ENCODE measurements at regions not wholly inside any gene's neighbourhood (a gene's known extent, or its start where the extent isn't known, plus 50 kb on each side); places are given as distances from the start of the nearest gene placed in this dataset.

DNA sequence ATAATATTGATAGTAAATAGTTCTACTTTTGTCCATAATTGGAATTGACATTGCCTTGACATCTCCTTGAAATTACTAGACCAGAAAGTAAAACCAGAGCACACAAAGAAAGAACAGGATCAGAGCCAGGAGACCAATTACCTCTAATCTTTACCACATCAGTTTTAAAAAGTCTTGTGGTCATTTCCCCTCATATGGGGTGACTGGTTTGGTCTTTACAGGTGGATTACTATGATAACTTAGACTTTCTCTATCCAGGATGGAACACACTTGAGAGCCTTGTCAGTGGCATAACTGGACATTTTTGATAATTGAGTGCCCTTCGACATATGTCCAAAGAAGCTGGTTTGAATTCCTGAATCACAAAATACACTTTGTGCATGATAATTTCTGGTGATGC is 1148.1 kb upstream of the NCAM2 start:
- H3K9ac ChIP-seq (ENCODE audit: low read length), result no peak overlapping the region
- no peaks in the 10 kb centered on the region for H3K79me2 ChIP-seq (ENCODE audit: insufficient read depth, low read length)
- DNase-seq (ENCODE audit: low read depth), result no peak
- no peaks in the 10 kb centered on the region for H4K20me1 ChIP-seq (ENCODE audit: insufficient read depth, low read length)
- no peaks in the 10 kb centered on the region for H3K4me1 ChIP-seq (ENCODE audit: insufficient read depth, low read length)
- no peaks in the 10 kb centered on the region for H3K27me3 ChIP-seq (ENCODE audit: insufficient read depth, low read length)
- H3K9me3 ChIP-seq (ENCODE audit: insufficient read depth, low read depth, low read length), result peaks cover 13% of the 10 kb centered on the region
- Mint-ChIP-seq H3K9me3 (ENCODE audit: unreplicated experiment) (no peaks in the 10 kb centered on the region), H3K4me1 (ENCODE audit: low read depth, unreplicated experiment) (no peaks in the 10 kb centered on the region), H3K36me3 (ENCODE audit: low read depth, unreplicated experiment) (no peaks in the 10 kb centered on the region), H3K4me3 (ENCODE audit: unreplicated experiment) (no peak overlapping the region), H3K27ac (ENCODE audit: unreplicated experiment) (no peak overlapping the region), H3K27me3 (ENCODE audit: low read depth, unreplicated experiment) (peaks cover 1% of the 10 kb centered on the region)
- H3K36me3 ChIP-seq (ENCODE audit: insufficient read depth, low read length), result no peaks in the 10 kb centered on the region
- no peak for FAIRE-seq
- H3K4me2 ChIP-seq (ENCODE audit: low read length), result no peak overlapping the region
- no peak overlapping the region for H3K4me3 ChIP-seq (ENCODE audit: insufficient read depth, low read depth, low read length)
- no peak overlapping the region for H3K27ac ChIP-seq (ENCODE audit: low read depth, low read length)
- TF ChIP-seq EZH2 (IDR thresholded peaks at IDR 0.05; ENCODE audit: insufficient read depth, low read length), result no peak
- TF ChIP-seq, protein P1, sequence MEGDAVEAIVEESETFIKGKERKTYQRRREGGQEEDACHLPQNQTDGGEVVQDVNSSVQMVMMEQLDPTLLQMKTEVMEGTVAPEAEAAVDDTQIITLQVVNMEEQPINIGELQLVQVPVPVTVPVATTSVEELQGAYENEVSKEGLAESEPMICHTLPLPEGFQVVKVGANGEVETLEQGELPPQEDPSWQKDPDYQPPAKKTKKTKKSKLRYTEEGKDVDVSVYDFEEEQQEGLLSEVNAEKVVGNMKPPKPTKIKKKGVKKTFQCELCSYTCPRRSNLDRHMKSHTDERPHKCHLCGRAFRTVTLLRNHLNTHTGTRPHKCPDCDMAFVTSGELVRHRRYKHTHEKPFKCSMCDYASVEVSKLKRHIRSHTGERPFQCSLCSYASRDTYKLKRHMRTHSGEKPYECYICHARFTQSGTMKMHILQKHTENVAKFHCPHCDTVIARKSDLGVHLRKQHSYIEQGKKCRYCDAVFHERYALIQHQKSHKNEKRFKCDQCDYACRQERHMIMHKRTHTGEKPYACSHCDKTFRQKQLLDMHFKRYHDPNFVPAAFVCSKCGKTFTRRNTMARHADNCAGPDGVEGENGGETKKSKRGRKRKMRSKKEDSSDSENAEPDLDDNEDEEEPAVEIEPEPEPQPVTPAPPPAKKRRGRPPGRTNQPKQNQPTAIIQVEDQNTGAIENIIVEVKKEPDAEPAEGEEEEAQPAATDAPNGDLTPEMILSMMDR (IDR thresholded peaks at IDR 0.05; ENCODE audit: insufficient read depth, low read depth, low read length), result no peak
- H2AFZ ChIP-seq (ENCODE audit: low read depth, low read length), result no peak overlapping the region

DNA sequence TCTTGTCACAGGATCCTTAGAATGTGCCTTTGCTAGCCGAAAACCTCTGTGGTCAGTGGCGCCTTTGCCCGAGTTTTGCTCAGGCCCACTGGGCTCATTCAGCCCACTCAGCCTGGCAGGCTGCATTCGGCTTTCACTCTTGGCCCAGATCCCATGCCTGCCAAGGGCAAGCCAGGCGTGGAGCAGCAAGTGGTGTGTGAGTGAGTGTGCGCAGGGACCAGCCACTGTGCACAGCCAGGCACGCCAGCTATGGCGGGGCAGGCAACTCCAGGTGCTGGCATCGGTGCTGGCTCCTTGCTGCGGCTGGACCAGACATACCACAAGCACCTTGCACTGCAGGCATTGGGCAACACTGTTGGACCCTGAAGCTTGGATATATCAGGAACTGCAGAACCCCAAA is 1145.1 kb upstream of the NCAM2 start:
- Mint-ChIP-seq H3K4me1 (ENCODE audit: low read depth, unreplicated experiment) (no peaks in the 10 kb centered on the region), H3K27me3 (ENCODE audit: low read depth, unreplicated experiment) (peaks cover 2% of the 10 kb centered on the region), H3K27ac (ENCODE audit: unreplicated experiment) (no peak overlapping the region), H3K9me3 (ENCODE audit: unreplicated experiment) (no peaks in the 10 kb centered on the region), H3K4me3 (ENCODE audit: unreplicated experiment) (no peak overlapping the region), H3K36me3 (ENCODE audit: low read depth, unreplicated experiment) (no peaks in the 10 kb centered on the region)
- no peak overlapping the region for H2AFZ ChIP-seq (ENCODE audit: low read depth, low read length)
- H3K4me2 ChIP-seq (ENCODE audit: low read length), result no peak overlapping the region
- H3K9me3 ChIP-seq (ENCODE audit: insufficient read depth, low read depth, low read length), result peaks cover 15% of the 10 kb centered on the region
- H3K27me3 ChIP-seq (ENCODE audit: insufficient read depth, low read length), result no peaks in the 10 kb centered on the region
- no peaks in the 10 kb centered on the region for H3K4me1 ChIP-seq (ENCODE audit: insufficient read depth, low read length)
- DNase-seq (ENCODE audit: low read depth), result no peak
- no peak overlapping the region for H3K27ac ChIP-seq (ENCODE audit: low read depth, low read length)
- no peak overlapping the region for H3K9ac ChIP-seq (ENCODE audit: low read length)
- no peaks in the 10 kb centered on the region for H4K20me1 ChIP-seq (ENCODE audit: insufficient read depth, low read length)
- H3K79me2 ChIP-seq (ENCODE audit: insufficient read depth, low read length), result no peaks in the 10 kb centered on the region
- H3K4me3 ChIP-seq (ENCODE audit: insufficient read depth, low read depth, low read length), result no peak overlapping the region
- no peak for FAIRE-seq
- H3K36me3 ChIP-seq (ENCODE audit: insufficient read depth, low read length), result no peaks in the 10 kb centered on the region
- TF ChIP-seq EZH2 (IDR thresholded peaks at IDR 0.05; ENCODE audit: insufficient read depth, low read length), result no peak
- TF ChIP-seq, protein P1 (IDR thresholded peaks at IDR 0.05; ENCODE audit: insufficient read depth, low read depth, low read length), result no peak

DNA sequence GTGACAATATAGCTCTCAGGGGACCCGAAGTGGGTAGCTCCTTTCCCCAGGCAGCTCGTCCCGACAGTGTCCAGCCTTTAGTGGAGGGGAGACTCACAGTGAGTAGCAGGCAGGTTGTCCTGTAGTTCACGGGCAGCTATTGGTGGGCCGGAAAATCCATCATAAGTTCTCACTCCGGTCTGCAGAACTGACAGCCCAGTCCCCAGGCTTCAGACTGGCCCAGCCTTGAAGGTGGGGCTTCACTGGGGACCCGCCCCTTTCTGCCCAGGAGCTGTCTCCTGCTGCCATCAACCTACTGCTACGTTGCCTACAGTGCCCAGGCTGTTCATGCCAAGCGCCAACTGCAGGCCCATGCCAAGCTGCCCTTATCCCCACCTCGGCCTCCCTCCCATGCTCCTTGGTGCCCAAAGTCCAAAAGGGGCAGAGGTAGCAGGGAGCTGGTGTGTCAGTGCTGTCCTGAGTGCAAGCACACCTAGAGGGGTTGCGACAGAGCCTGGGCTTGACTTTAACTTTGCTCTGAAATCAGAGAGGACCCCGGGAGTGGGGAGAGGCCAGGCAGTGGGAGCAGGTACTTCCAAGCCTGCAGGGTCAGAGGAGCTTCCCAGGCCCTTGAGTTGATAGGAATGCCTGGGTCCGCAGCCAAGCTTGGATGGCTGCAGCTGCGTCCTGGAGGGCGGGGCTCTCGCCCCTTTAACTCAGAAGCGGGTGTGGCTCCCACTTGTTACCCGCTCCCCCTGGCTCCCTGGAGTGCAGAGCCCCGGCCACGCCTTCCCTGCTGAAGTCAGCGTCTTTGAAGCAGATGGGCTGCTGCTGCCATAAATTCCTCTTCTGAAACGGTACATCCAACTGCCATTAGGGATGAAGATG is 1144.3 kb upstream of the NCAM2 start:
- Mint-ChIP-seq H3K36me3 (ENCODE audit: low read depth, unreplicated experiment) (no peaks in the 10 kb centered on the region), H3K4me1 (ENCODE audit: low read depth, unreplicated experiment) (no peaks in the 10 kb centered on the region), H3K9me3 (ENCODE audit: unreplicated experiment) (no peaks in the 10 kb centered on the region), H3K27ac (ENCODE audit: unreplicated experiment) (no peak overlapping the region), H3K27me3 (ENCODE audit: low read depth, unreplicated experiment) (peaks cover 2% of the 10 kb centered on the region), H3K4me3 (ENCODE audit: unreplicated experiment) (no peak overlapping the region)
- Histone ChIP-seq H3K9ac (ENCODE audit: low read length) (no peak overlapping the region), H4K20me1 (ENCODE audit: insufficient read depth, low read length) (no peaks in the 10 kb centered on the region), H2AFZ (ENCODE audit: low read depth, low read length) (no peak overlapping the region), H3K27me3 (ENCODE audit: insufficient read depth, low read length) (no peaks in the 10 kb centered on the region), H3K27ac (ENCODE audit: low read depth, low read length) (no peak overlapping the region), H3K4me1 (ENCODE audit: insufficient read depth, low read length) (no peaks in the 10 kb centered on the region), H3K4me3 (ENCODE audit: insufficient read depth, low read depth, low read length) (no peak overlapping the region), H3K4me2 (ENCODE audit: low read length) (no peak overlapping the region), H3K9me3 (ENCODE audit: insufficient read depth, low read depth, low read length) (peaks cover 15% of the 10 kb centered on the region), H3K79me2 (ENCODE audit: insufficient read depth, low read length) (no peaks in the 10 kb centered on the region), H3K36me3 (ENCODE audit: insufficient read depth, low read length) (no peaks in the 10 kb centered on the region)
- TF ChIP-seq, protein P1 (IDR thresholded peaks at IDR 0.05; ENCODE audit: insufficient read depth, low read depth, low read length), result no peak
- TF ChIP-seq EZH2 (IDR thresholded peaks at IDR 0.05; ENCODE audit: insufficient read depth, low read length), result no peak
- FAIRE-seq, result no peak
- no peak for DNase-seq (ENCODE audit: low read depth)

Data from astrocyte (in vitro differentiated cells and primary cell).